ENCODE measurements at regions not wholly inside any gene's neighbourhood (a gene's known extent, or its start where the extent isn't known, plus 50 kb on each side); places are given as distances from the start of the nearest gene placed in this dataset.

GRCh38 chr1:98420376-98421084 is 241.0 kb upstream of the SNX7 start:
- DNase-seq, result no peak

GRCh38 chr1:98417820-98418219 is 243.7 kb upstream of the SNX7 start:
- DNase-seq, result no peak

- no peak for DNase-seq
Measured at GRCh38 chr1:98410082-98410481, 251.4 kb upstream of the SNX7 start.

GRCh38 chr1:98406352-98407088 is 255.0 kb upstream of the SNX7 start:
- DNase-seq, result no peak

GRCh38 chr1:98405581-98406074 is 255.9 kb upstream of the SNX7 start:
- peak; percentile 16 for DNase-seq

- no peak for DNase-seq
Measured at GRCh38 chr1:98404866-98405265, 256.7 kb upstream of the SNX7 start.

GRCh38 chr1:98403963-98404480 is 257.5 kb upstream of the SNX7 start:
- DNase-seq, result no peak

GRCh38 chr1:98402860-98403259 is 258.7 kb upstream of the SNX7 start:
- DNase-seq, result no peak

GRCh38 chr1:98400446-98400845 is 261.1 kb upstream of the SNX7 start:
- DNase-seq, result no peak

- no peak for DNase-seq
Measured at GRCh38 chr1:98399218-98399617, 262.3 kb upstream of the SNX7 start.

GRCh38 chr1:98398649-98399048 is 262.9 kb upstream of the SNX7 start:
- DNase-seq, result no peak

GRCh38 chr1:98398092-98398491 is 263.4 kb upstream of the SNX7 start:
- DNase-seq, result no peak

GRCh38 chr1:98393719-98394118 is 267.8 kb upstream of the SNX7 start:
- no peak for DNase-seq

GRCh38 chr1:98391175-98391574 is 270.3 kb upstream of the SNX7 start:
- DNase-seq, result no peak

GRCh38 chr1:98389809-98390208 is 271.7 kb upstream of the SNX7 start:
- no peak for DNase-seq

- DNase-seq, result peak; percentile 65
Measured at GRCh38 chr1:98388441-98388840, 273.1 kb upstream of the SNX7 start.

- DNase-seq, result no peak
Measured at GRCh38 chr1:98387701-98388100, 273.8 kb upstream of the SNX7 start.

GRCh38 chr1:98386675-98387440 is 274.7 kb upstream of the SNX7 start:
- no peak for DNase-seq

GRCh38 chr1:98385652-98386051 is 275.9 kb upstream of the SNX7 start:
- no peak for DNase-seq

- no peak for DNase-seq
Measured at GRCh38 chr1:98384461-98385141, 276.9 kb upstream of the SNX7 start.

GRCh38 chr1:98382986-98383740 is 278.4 kb upstream of the SNX7 start:
- DNase-seq, result no peak

GRCh38 chr1:98382586-98382985 is 278.9 kb upstream of the SNX7 start:
- DNase-seq, result no peak
